NCI-H146 (cell line): ENCODE measurements at regions not wholly inside any gene's neighbourhood (a gene's known extent, or its start where the extent isn't known, plus 50 kb on each side); places are given as distances from the start of the nearest gene placed in this dataset.

Experiments
- DNase-seq: peaks from one replicate; lab custom pipeline; 2025; lab: John Stamatoyannopoulos, UW

GRCh38 chr13:103983948-103984347, 917.7 kb upstream of the SLC10A2 start:
- no peak for DNase-seq

DNA sequence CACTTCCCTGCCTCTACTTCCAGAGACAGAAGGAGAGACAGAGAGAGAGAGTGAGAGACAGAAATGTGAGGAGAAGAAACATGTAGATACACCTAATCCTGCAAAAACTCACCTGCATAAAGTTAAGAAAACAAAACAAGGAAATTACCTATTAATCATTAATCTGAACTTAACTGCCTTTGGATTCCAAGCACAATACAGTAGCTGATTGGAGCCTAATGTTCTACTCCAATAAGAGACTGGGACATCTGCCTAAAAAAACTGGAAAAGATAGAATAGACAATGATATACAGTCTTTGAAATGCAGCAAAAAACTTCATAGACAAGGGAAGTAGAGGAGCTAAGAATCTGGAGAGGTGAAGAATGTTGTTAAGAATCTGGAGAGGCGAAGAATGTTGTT, 910.2 kb upstream of the SLC10A2 start:
- DNase-seq, result no peak

GRCh38 chr13:103973740-103974139, 907.5 kb upstream of the SLC10A2 start:
- no peak for DNase-seq

DNA sequence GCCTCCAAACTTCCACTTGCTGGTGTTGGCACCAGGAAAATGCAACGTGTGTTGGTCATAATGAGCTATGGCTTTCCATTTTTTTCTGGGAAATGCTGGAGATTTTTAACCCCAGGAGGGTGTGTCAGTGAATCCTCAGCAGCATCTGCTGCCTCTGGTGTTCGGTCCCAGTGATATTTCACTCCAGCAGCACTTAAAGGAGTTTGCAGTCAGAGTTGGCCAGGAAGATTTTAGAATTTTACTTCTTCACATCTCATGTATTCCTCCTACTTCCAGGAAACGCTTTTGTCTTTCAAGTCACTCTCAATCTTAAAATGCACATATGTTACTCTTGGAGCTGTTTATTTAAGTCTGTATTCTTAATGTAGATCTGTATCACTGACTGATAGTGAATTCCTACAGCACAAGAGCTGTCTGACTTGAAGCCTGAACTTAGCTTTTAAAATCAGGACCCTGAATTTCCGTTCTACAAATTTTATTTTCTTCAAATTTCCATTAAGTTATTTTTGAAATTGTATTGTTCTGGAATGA, 903.4 kb upstream of the SLC10A2 start:
- no peak for DNase-seq

- no peak for DNase-seq
Measured at GRCh38 chr13:103965506-103966243, 899.5 kb upstream of the SLC10A2 start.

DNA sequence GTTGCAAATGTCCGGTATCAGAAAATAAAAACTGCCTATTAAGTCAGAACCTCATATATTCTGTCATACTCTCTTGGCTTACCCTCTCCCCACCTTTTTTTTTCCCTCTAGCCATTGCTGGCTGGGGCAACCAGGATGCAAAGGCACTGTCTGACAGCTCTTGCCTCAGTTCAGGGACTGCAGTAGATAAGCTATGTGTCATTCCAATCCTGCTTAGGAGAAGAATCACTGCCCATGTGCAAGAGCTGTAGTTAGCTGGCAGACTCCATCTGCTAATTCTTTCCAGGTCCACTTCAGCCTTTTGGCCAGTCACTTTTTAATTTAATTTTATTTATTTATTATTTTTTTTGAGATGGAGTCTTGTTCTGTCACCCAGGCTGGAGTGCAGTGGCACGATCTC, 895.6 kb upstream of the SLC10A2 start:
- DNase-seq, result no peak

GRCh38 chr13:103961129-103961528, 894.9 kb upstream of the SLC10A2 start:
- no peak for DNase-seq

- no peak for DNase-seq
Measured at GRCh38 chr13:103960001-103960400, 893.8 kb upstream of the SLC10A2 start.

DNA sequence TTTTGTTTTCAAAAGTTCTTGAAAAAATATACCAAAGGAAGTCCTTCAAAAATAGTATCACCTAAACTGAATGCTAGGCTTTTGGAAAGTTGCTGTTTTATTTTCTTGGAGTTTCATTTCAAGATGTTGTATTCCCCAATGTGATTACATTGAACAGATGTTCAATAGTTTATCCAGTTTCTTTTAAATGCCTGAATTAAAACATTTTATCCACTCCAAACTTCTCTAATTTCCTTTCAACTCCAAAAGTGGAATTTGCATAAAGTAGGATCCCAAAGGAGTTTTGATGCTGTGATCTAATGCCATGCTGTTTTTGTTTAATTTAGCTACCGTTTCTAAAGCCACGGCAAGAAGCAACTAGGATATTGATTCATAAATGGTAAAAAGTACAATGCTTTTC, 892.5 kb upstream of the SLC10A2 start:
- DNase-seq, result no peak

DNA sequence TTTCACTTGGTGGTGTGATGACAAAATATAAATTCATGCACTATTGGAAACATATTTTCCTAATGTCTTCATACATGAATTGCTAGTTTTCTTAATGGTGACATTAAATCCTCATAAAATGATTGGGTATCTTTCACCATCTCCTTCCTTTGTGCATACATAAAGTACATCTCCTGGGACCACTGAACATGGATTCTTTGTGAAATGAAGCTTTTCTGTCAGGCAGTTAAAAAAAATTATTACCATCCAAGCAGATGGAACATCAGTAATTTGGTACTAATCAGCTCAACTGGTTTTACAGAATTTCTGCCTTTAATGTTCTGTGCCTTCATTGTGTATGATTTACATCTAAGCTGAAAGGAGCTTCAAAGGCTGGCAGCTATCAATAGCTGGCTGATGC, 891.7 kb upstream of the SLC10A2 start:
- DNase-seq, result no peak

GRCh38 chr13:103953859-103954258, 887.6 kb upstream of the SLC10A2 start:
- peak; percentile 34 for DNase-seq

DNA sequence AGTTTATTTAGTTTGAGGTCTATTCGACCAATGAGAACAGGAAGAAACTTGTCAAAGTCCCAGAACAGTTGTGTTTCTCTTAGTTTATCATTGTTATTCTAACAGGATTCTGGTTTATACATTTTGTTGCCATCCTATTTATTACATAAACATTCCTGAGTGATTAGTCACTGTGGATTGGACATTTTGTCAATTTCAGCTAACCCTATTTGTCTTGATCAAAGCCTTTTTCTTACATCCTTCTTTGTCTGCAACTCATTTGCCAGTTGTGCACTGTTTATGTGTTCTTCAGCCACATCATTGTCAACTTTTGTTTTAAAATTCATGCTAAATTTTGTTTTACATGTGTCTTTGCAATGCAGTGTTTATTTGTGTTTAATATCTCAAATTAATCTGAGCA, 886.0 kb upstream of the SLC10A2 start:
- no peak for DNase-seq

GRCh38 chr13:103948426-103948825, 882.2 kb upstream of the SLC10A2 start:
- DNase-seq, result no peak

DNA sequence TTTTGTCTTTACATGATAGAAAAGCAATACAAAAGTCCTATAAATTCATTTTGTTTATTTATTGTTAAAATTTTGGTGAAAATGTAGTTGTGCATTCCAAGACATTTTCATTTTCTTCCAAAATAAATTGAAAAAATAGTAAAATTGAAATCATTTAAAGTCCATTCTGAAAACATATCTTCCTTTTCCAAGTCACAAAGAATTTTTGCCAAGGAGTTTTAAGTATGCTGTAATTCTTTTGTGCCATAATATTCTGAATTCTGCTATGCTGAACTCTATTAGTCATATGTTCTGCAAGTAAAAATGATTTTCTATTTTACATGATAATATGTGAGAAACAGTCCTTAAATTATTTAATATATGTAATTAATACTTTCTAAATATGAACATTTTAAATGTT, 879.6 kb upstream of the SLC10A2 start:
- no peak for DNase-seq

DNA sequence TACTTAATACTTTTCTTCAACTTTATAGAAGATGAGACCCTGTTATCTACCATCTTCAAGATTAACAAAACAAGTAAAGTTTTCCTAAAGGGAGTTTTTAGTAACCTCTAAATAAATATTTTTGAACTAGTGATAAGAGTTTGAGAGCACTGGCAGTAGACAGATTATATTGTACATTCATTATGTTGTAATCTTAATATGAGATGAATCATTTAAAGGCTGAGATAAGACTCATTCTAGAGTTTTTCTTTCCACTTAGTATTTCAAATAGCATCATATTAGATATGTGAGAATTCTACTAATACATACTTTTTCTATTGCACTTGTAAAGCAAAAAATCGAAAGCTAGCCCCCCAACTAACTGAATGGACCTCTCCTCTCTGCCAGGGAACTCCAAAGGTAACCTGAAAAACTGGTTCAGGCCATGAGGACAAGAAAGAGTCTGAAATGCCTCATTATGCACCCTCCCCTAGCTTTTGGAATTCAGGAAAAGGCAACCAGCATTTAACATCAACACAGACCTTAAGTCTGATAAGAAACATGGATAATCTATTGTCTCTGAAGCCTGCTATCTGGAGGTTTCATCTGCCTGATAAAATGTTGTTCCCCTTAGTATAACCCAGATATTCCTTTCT, 875.4 kb upstream of the SLC10A2 start:
- no peak for DNase-seq

- no peak for DNase-seq
Measured at GRCh38 chr13:103935117-103935516, 868.9 kb upstream of the SLC10A2 start.

DNA sequence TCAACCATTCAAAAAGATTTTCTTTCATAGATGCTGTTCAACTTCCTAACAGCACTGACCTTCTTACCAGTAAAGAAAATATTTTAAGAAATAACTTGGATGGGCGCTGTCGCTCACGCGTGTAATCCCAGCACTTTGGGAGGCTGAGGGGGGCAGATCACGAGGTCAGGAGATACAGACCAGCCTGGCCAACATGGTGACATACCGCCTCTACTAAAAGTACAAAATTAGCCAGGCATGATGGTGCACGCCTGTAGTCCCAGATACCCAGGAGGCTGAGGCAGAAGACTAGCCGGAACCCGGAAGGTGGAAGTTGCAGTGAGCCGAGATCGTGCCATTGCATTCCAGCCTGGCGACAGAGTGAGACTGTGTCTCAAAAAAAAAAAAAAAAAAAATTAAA, 865.7 kb upstream of the SLC10A2 start:
- no peak for DNase-seq

GRCh38 chr13:103931331-103931845, 865.2 kb upstream of the SLC10A2 start:
- no peak for DNase-seq

DNA sequence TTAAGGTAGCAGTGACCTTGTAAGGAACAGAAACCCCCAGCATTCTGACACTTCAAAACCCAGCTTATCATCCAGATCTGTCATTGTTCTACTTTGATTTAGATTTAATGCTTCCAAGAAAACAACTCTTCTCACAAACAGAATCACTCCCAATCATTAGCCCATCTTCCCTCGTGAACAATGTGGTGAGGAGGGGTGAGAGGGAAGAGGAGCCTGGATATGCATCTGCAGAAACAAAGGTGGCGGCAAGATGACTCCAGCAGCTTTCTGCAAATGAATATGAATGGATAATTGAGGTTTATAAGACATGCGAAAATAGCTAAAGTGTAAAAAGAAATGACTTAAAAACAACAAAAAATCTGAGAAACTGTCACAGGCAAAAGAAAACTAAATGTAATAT, 859.9 kb upstream of the SLC10A2 start:
- DNase-seq, result no peak

DNA sequence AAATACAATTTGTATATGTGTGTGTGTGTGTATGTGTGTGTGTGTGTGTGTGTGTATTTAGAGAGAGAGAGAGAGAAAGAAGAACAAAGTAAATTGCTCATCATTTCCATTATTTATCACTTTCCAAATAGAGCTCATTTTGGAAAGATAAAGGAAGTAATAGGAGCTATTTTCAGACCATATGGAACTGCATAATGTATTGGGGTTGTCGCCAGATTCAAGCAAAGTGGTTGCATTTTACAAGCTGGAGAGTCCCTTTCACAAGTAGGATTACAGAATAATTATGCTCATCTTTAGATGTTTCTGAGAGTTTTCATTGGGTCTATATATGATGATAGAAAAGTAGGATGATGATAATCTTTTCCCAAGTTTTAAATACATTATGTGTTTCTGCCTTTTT, 842.7 kb upstream of the SLC10A2 start:
- peak; percentile 13 for DNase-seq

DNA sequence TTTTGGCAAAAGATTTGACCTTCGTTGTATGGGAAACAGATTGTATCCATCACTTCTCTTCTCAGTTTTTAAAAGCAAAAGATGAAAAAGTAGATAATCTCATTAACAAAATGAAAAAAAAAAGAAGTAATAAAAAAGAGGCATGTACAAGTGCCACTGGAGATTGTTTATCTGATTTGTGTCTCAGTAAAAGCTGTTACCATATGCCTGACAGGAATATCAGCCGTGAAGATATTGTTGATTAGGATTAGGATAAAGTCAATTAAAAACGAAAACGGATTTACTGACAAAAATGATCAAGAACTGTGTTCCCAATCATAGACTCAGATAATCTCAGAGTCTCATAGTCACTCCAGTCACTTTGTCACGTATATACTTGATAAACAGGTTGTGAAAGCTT, 842.1 kb upstream of the SLC10A2 start:
- DNase-seq, result no peak

GRCh38 chr13:103903790-103904189, 837.6 kb upstream of the SLC10A2 start:
- DNase-seq, result no peak

GRCh38 chr13:103898481-103898880, 832.3 kb upstream of the SLC10A2 start:
- DNase-seq, result no peak
